ENCODE measurements at regions not wholly inside any gene's neighbourhood (a gene's known extent, or its start where the extent isn't known, plus 50 kb on each side); places are given as distances from the start of the nearest gene placed in this dataset.

DNA sequence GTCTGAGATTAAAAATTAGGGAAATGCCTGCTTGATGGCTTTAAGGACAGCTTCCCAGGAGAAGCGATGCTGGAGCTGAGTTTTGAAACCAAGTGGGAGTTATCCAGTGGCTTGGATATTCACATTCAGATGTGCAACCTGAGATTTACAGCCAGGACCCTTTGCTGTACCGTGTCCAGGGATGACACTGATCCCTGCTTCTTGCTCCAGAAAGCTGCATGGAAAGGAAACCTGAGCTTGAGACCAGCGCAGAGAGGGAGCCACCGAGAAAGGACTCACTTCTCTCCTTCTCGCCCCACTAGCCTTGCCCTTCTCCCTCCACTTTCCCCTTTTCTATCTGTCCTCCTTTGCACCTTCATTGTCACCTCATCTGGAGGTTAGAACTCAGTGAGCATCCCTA is 254.5 kb upstream of the PPARGC1A start:
- DNase-seq: no peak

DNA sequence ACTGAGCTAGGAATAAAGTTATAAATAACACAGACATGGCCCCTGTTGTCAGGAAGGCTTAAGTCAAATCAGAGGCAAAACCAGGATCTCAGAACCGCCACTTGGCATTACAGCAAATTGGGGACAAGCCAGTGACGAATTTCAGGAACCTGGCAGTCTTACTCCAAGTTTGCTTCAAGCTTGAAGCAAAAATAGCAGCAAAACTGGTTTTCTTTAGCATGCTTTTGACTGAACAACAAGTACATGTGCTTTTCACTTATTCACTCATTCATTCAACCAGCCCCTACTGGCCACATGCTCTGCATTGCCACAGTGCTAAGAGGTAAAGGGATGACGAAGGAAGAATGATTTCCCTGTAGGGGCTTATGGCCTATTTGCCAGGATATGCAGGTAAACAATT is 253.9 kb upstream of the PPARGC1A start:
- DNase-seq: no peak

DNA sequence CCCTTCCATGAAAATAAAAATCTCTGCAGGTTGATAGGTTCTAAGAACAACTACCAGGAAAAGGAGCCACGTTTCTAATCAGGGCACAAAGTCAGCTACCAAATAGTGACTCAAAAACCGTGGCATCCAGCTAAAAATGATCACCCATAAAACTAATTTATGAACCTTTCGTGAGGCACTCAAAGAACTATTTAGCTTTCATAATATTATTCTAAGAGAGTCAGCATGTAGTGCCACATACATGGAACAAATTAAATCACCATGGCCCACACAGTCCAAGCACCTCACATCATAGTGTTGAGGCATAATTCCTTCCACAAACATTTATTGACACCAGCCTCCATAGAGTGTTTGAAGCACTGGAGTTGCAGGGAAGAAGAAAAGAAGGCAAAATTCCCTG is 252.0 kb upstream of the PPARGC1A start:
- no peak for DNase-seq

DNA sequence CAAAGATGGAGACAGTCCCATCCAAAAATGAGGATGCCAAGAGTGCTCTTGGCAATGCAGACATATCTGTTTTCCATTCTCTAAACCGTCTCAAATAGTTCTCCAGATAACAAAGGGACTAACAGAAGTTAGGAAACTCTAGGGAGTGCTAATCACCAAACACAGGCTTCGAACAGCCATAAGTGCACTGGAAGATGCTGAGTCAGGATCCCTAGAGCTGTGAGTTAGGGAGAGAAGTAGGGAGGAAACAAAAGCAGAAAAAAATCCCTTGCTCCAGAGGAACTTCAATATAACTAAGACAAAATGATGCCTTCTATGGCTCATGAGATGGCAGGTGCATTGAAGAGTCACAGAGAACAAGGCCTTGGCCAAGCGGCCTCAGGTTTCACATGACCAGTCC is 251.0 kb upstream of the PPARGC1A start:
- no peak for DNase-seq

DNA sequence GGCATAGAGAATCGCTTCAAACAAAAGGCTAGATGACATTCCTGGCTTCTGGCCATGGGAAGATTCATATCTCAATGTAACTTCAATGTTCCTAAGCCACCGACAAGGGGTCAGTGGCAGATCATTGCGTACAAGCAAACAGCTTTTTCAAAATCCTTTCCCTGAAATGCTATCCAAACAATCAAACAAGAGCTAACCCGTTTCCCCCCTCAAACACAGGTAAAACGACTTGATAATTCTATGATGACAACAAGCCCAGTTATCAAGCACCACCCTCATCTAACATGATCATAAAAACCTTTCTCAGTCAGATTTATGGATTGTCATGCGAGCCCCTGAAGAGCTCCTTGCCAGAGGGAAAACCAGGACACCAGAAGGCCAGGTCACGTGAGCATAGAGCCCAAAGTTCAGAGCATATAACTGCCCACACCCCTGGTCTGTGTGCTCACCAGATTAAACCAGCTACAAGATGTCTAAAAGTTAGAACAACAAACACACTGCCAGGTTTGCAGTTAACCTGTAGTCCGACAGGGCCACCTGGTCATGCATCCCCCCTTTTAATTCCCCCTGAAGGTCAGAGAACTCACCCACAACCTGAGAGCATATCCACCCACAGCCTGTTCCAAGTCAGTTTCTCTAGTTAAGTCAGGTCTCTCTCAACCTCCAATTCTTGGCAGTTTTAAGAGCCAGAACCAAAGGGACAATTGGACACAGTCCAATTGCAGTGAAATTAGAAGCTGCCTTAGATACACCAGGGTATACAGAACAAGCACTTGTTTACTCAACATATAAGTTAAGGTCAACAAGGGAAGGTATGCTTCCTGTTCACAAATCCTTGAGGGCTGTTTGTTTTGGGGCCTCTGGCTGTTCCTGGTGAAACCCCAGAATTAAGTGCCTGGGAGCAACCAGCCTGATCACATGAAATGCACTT is 248.1 kb upstream of the PPARGC1A start:
- DNase-seq: no peak

DNA sequence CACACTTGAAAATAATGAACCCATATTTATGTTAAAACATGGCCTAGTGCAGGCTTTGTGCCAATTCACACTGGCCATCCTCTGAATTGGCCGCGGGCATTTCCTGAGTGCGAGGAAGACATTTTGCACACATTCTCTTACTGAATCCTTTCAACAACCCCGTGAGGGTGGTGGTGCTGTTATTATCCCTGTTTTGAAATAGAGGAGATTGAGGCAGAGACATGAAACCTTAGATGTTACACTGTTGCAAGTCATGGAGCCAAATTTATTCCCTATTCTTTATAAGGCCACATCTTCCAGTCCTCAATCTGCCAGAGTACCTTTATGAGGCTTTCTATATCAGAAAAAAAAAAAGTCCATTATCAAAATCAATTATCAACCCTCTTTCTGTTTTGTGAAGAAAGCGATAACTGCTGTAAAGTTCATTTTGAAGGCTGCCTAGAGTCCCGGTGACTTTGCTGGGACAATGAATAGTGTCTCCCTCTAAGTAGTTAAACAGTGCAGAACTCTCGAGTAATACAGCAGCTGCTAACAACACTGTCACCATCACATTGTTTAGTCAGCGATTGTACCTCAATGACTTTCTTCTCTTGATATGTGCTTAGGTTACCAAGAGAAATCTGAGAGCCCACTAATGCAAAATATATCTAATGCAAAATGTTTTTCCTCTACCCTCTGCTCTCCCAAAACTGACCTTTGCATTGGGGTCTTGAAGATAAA is 242.3 kb upstream of the PPARGC1A start:
- DNase-seq: no peak

DNA sequence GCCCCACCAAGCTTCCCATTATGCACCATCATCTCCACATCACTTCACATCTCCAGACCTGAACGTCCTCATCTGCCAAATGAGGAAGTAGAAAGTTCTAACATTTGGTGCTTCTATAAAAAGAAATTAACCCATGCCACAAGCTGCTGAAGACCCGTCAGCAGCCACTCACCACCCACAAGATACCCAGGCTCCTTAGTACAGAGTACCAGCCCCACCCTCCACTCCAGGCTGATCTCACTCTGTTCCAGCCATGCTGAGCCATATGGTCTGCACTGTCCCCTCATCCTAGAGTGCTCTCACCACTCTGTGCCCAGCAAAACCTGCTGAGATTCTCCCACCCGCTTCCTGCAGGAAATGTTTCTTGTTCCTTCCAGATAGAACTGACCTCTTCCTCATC is 240.8 kb upstream of the PPARGC1A start:
- DNase-seq: no peak

DNA sequence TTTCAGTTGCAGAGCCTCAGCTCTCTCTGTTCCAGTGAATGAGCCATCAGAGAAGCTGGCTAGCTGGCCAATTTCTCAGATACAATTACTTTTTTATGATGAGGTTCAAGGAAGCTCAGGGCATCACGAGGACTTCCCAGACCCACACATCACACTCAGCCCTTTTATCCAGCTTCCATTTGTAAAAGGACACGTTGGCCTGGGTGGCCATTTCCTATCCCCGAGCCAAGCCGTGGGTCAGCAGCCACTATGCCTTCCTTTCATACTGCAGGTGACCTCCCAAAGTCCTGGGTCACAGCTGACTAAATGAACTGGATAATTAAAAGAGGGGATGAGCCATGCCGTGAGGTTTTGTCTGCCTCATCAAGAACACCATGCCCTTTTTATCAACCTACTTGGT is 236.9 kb upstream of the PPARGC1A start:
- DNase-seq: no peak

DNA sequence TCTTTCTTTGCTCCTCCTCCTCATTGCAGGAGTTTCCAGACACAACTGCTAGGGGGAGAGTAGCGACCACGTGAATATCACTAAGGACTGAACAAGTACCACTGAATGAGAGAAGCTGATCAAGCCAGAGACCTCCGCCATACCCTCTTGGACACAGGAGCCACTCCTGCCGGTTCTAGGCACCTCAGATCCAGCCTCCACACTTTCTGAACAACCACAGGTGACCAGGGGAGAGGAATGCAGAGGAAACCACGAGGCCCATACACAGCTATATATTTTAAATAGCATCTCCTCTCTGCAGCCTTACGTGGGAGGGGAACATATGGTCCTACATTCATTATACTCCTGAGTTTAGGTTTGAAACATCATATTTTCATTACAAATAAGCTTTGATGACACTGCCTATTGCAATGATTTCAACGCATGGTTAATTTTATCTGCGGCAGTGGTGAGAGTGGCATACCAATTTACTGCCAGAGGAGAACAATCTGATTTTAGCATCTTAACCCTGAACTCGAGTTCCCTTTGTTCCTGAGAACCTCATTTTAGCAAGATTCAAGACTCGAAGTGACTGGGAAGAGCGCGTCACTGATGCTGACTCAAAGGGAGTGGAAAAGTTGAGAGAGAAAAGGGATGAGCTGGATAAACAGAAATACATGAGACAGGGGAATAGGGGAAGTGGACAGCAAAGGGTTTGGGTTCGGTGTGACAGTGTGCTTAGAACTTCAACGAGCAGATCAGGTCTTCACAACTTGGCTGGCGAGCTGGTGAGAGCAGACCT is 231.7 kb upstream of the PPARGC1A start:
- no peak for DNase-seq

DNA sequence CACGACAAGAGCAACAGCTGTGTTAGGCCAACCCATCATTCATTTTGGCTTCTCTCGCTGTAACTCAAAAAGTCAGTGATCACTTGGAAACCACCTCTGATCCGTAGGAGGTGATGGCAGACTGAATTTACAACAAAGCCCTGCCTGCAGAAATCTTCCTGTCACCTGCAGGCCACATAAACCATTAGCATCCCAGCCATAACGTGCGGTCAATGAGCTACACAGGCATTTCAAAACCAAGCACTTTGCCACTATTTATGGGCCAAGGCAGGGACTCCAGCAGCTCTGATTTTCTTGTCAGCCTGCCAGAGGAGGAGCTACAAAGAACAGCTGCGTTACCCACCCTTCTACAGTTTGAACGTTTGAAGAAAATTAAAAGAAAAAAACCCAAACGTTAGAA is 228.1 kb upstream of the PPARGC1A start:
- DNase-seq: no peak

DNA sequence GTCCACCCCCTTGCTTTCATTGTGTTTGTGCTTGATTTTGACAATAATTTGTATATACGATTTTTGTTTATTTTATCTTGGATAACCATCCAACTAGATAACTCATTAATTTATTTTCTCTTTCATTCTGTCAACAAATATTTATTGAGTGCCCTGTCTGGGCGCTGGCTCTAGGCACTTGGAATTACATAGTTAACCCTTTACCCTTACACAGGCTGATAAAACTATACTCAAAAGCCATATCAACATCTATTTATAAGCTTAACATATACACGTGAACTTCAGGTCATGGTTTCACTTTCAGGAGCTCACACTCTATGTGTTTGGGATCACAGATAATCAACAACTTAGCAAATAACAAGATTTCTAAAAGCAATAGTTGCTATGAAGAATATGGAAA is 226.3 kb upstream of the PPARGC1A start:
- DNase-seq: no peak

DNA sequence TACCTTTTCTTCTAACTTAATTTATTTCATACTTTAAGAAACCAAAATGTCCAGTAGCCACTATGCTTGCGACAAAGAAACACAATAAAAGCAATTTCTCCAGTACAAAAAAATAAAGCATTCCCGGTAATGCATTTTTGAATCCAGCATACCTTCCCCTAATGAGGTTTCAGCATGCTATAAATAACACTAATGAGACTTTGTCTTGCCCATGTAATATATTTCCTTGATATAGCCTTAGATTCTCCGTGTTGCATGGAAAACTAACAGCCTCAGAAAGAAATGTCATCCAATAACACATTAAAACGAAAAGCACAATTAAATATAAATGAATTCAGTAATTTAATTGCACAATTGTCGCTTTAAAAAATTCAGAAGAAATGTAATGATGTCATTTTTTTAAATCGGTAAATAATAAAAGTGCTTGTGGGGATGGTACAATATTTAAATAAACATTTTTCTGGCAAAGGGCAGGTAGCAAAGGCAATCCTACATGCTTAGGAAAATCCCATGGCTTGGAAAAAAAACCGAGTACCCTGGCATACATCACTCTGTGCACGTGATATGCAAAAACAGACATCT is 225.2 kb upstream of the PPARGC1A start:
- no peak for DNase-seq

DNA sequence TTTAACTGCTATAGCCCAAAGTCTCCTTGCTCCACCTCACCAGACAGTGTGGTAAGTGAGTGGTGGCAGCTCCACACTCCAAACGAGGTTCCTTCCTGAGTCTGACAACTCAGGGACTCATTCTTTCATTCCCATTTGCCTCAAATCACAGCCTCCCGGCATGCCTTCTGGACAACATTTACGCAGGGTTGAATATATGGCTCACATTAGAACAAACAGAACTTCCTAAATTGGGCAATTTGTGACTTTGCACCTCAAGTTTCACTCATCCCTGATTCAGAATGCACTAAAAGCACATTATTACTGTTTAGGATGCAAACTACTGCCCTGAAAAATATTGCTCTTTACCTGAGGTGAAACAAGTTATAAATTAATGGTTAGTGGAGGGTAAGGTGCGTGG is 224.6 kb upstream of the PPARGC1A start:
- DNase-seq: no peak

DNA sequence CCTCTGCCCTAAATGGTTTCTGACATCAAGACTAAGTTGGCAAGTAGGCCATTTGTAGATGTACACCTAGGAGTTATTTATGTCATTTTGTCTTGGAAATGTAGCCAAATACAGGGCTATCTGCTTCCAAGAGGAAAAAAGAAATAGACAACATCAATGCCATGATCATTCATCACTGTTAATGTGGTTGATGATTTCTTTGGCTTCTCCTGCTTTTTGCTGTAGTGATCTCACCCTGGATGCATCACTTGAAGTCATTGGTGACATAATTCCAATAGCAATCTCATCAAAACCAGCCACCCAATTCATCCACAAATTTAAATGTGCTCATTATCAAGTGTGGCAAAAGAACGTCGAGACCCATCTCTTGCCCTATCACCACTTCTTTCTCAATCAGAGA is 222.6 kb upstream of the PPARGC1A start:
- DNase-seq: no peak

DNA sequence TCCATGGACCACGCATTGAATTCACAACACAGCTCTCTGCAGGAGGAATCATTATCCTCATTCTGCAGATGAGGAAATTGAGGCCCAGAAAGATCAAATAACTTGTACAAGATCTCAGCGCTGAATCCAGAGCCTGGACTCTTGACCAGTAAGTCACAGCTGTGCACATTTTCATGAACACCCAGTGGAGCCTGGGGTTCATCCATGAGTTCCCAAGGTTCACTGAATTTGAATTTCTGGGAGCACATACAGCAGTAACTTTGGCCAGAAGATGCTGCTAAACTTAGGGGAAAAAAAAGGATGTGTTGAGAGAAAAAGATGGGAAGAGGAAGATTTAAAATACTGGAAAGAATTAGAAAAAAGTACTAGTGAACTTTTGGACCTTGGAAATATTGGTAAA is 218.7 kb upstream of the PPARGC1A start:
- DNase-seq: no peak

DNA sequence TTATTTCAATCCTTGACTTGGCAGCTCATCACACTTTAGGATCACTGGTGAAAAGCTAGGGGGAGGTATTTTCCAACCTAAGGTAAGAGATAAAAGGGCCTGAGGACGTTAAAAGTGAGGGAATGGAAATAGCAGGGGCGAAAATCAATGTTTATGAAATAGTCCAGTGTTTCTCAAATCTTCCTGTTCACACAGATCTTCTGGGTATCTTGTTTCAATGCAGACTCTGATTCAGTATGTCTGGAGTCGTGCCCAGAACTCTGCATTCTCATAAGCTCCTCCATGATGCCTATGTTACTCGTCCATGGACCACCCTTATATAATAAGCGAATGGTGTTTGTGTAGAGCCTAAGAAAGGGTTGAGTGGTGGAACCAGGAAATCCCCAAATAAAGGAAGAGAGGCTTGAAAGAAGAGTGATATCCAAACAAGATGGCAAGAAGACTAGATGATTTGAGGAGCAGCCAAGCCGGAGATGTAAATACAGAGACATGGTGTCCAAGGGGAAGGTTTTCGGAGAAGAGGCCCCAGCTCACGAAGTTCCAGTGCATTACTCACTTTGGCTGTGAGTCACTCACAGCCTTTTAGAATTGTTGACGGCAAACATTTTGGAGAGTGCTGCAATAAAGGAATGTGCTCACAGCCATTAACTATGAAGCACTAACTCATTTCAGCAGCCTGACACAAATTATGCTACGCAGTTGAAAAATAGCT is 215.6 kb upstream of the PPARGC1A start:
- DNase-seq: no peak

DNA sequence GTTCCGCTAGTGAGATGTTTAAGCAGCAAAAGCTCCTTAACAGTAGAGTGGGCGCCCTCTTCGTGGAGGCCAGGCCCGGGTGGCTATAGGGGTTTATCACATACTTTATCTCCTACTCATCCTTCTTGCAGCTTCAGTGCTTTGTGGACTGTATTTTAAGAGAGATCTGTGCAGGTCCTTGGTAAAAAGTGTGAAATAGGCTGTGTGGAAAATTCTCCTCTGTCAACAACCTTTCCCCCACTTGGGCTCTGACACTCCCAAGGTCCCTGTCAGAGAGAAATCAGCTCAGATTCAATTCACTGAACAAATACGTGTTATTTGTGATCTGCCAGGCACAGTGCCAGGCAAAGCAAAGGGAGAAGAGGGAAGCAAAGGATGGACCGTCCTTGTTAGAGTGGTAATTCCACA is 214.3 kb upstream of the PPARGC1A start:
- no peak for DNase-seq

DNA sequence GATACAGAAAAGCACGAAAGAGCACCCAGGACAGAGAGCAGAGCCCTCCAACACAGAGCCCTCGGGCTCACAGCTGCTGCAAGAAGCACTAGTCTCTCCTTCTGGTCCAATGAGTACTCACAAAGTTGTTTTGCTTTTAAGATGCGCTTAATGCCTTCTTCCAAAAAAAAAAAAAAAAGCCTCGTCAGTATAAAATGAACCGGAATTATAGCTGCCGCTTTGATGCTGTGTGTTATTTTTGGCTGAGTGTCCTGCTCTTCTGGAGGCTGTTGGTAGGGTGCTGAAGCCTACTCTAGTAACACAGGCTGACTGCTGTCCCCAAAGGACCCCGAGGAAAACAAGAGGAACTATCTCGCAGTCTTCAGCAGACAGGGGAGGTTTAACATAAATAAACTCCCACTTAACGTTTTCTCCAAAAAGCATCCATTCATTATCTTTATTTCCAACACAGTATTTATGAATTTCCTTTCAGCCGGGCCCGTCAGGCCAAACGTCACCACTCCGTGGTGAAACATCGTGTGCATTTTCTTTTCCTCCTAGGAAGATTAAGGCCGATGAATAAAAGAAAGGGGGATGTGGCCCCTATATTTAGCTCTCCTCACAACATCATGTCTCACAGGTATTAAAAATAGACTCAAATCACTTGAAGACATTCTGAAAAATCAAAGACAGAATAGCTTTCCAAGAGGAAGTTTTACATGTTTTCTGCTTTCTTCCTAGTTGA is 213.7 kb upstream of the PPARGC1A start:
- no peak for DNase-seq

DNA sequence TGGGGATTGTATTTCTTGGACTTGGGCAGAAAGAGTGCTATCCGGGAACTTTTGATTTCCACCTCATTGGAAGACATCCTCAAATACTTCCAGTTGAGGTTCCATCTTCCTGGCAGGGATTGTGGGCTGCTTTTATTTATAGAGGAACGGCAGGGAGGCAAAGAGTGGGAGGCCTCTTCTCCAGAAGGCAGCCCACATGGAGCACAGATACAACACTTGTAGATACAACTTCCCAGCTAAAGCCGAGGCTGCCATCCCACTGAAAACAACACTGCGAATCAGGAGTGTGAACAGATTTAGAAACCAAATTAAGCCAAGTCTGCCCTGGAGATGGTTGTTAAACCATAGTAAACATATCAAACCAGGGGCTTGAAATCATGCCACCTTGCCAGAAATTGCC is 212.8 kb upstream of the PPARGC1A start:
- no peak for DNase-seq

DNA sequence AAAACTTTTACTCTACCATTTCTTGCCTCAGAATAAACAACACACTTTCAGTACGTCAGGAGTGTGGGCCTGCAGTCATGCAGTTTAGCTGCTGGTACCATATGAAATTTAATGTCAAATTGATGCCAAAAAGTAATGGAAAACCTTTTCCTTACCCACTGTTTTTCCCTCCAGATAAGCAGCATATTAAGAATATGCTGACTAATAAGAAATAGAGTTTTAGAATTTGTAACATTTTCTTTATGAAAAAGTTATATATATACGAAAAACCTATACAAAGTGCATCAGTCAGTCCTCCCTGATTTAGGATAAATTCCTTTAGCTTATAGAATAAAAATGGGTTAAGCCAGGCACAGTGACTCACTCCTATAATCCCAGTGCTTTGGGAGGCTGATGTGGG is 206.8 kb upstream of the PPARGC1A start:
- no peak for DNase-seq

DNA sequence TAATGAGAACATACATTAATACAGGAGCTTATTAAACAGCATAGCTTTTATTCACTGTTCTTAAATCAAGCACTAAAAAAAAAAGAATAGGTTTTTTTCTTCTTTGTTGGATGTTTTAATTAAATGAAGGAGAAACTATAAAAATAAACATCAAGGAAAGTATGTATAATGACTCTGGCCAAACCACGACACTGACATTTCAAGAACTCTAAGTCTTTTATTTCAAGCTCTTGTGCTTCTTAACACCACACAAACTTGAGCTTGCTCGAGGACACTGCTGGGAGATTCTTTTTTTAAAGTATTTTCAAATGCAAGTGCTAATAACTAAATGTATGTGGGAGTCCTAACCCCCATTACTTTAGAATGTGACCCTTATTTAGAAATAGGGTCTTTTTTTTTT is 204.9 kb upstream of the PPARGC1A start:
- no peak for DNase-seq

DNA sequence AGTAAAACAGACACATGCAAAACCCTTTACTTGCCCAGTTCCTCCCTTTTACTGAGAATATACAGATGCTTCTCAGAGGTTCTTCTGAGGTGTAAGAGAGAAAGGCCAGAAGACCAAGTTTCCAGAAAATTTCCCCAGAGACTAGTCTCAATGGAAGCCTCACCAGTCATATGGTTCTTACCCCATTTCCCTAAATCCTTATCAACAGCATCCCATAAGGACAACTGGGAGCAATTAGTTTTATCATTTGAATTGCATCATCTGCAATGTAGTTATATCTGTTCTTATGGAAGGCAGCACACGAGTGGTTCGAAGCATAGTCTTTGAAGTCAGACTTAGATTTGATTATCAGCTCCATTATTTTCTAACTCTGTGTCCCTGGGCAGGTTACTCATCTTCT is 203.6 kb upstream of the PPARGC1A start:
- no peak for DNase-seq
